Liver (tissue), 2 donors: ENCODE measurements at regions not wholly inside any gene's neighbourhood (a gene's known extent, or its start where the extent isn't known, plus 50 kb on each side); places are given as distances from the start of the nearest gene placed in this dataset.

Experiments used
- EGR1 ChIP-seq, 2 donors: IDR thresholded peaks; 2 replicates each; pipeline ENCODE4 v1.6.1; 2016 to 2018; ENCODE audit warnings: antibody characterized with exemption in 2 of 2, low read depth in 2 of 2
- ZBTB33 ChIP-seq: IDR thresholded peaks from 2 replicates; pipeline ENCODE4 v1.6.1; 2016; ENCODE audit warnings: antibody characterized with exemption
- donor health status: healthy.

GRCh38 chr6:119738425-119738824 is 388.9 kb upstream of the MAN1A1 start:
- TF ChIP-seq ZBTB33, result no peak
- TF ChIP-seq EGR1 (IDR thresholded peaks at IDR 0.05; ENCODE audit: low read depth in 2 of 2), result no peak
